ENCODE measurements at regions not wholly inside any gene's neighbourhood (a gene's known extent, or its start where the extent isn't known, plus 50 kb on each side); places are given as distances from the start of the nearest gene placed in this dataset.

DNA sequence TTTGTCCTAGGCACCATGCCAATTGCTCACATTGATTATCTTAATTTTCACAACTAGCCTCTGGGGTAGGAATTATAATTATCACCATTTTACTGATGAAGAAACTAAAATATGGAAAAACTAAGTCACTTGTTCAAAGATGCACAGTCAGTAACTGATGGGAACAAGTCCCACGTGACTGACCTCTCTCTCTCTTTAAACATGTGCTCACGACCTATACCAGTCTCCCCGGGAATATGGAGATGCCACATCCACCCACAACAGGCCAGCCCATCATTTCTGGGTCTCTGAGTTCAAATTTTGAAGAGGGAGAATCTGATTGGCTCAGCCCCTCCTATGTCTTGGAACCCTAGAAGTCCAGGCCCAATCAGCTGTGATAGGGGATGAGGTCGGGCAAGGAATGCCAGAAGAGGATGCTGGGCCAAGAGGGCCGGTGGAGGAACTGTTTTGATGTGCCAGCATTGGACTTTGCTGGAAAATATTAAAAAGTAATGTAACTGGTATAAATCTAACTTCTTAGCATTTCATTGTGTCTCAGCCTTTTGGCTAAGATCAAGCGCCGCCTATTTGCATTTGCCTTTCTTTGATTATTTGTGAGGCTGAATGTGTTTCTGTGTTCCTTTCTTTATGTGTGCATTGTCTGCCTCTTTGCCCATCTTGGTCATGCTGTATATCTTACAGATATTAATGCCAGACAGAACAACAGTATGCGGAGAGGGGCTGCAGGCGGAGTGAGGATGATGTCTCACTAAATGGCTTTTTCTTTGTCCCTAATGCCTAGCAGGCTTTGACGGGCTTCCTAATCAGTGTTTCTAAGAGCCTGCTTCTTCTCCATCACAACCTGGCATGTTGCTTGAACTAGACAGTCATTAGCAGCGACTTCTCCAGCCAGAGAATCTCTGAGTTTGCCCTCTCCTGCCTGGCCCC, 126.6 kb downstream of the VEGFA start:
- H3K4me3 ChIP-seq: no peak overlapping the region
- DNase-seq: peak in 1 of 3 donors; percentile 26
- TF ChIP-seq, protein P1, sequence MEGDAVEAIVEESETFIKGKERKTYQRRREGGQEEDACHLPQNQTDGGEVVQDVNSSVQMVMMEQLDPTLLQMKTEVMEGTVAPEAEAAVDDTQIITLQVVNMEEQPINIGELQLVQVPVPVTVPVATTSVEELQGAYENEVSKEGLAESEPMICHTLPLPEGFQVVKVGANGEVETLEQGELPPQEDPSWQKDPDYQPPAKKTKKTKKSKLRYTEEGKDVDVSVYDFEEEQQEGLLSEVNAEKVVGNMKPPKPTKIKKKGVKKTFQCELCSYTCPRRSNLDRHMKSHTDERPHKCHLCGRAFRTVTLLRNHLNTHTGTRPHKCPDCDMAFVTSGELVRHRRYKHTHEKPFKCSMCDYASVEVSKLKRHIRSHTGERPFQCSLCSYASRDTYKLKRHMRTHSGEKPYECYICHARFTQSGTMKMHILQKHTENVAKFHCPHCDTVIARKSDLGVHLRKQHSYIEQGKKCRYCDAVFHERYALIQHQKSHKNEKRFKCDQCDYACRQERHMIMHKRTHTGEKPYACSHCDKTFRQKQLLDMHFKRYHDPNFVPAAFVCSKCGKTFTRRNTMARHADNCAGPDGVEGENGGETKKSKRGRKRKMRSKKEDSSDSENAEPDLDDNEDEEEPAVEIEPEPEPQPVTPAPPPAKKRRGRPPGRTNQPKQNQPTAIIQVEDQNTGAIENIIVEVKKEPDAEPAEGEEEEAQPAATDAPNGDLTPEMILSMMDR (IDR thresholded peaks at IDR 0.05; ENCODE audit: control extremely low read depth, extremely low read depth): no peak
- WGBS, 2 donors: 83 to 90% methylated on average over 11 of the region's 11 CpGs
- H3K4me1 ChIP-seq (ENCODE audit: control insufficient read depth in 5 of 5, insufficient read depth in 5 of 5, low read length in 5 of 5): peaks cover 0 to 6% (median 0%) of the 10 kb centered on the region in 5 donors
- no peak overlapping the region for H3K27ac ChIP-seq (ENCODE audit: low read depth in 1 of 2, low read length in 1 of 2)
- H3K9me3 ChIP-seq (ENCODE audit: control insufficient read depth in 4 of 4, insufficient read depth in 3 of 4, low read length in 3 of 4): no peaks in the 10 kb centered on the region
- H3K27me3 ChIP-seq (ENCODE audit: control insufficient read depth in 3 of 3, insufficient read depth in 3 of 3, low read length in 2 of 3): no peaks in the 10 kb centered on the region
- H3K9ac ChIP-seq (ENCODE audit: insufficient read depth in 1 of 2, low read length in 2 of 2): no peak overlapping the region
- H3K36me3 ChIP-seq (ENCODE audit: control insufficient read depth in 4 of 4, insufficient read depth in 4 of 4, low read length in 4 of 4): no peaks in the 10 kb centered on the region
- no peak for ATAC-seq (ENCODE audit: insufficient read depth, low FRiP score)

DNA sequence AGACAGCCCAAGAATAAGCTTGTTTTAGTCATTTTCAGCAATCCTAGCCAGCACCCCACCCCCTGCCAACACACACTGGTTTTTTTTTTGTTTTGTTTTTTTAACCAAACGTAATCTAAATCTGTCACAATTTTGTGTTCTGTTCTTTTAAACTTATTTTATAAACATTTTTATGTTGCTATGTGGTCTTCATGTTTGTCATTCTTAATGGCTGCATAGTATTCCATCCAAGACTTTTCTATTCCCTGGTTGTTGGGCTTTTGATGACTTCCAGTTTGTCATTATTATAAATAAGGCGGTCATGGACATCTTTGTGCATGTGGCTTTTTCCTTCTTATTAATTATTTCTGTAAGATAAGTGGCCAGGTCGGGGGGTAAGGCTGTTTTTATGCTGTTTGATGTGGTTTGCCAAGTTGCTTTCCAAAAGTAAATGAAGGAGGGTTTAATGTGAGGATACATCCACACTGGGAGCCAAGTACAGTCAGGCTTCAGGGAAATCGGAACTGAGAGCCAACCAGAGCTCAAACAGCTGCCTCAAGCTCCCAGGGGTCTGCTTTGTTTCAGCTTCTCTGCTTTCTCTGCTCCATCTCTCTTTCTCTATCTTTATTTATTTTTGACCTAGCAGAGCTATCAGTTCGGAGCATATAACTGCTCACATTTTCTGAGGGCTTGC, 125.8 kb downstream of the VEGFA start:
- peaks cover 0 to 3% (median 0%) of the 10 kb centered on the region in 5 donors for H3K4me1 ChIP-seq (ENCODE audit: control insufficient read depth in 5 of 5, insufficient read depth in 5 of 5, low read length in 5 of 5)
- WGBS, 2 donors: 81 to 92% methylated on average over 5 of the region's 5 CpGs
- H3K27ac ChIP-seq (ENCODE audit: low read depth in 1 of 2, low read length in 1 of 2): no peak overlapping the region
- DNase-seq (peak in 1 of 3 donors; percentile 24), ATAC-seq (ENCODE audit: insufficient read depth, low FRiP score) (no peak)
- no peak overlapping the region for H3K4me3 ChIP-seq
- TF ChIP-seq, protein P1 (IDR thresholded peaks at IDR 0.05; ENCODE audit: control extremely low read depth, extremely low read depth): no peak
- H3K9ac ChIP-seq (ENCODE audit: insufficient read depth in 1 of 2, low read length in 2 of 2): no peak overlapping the region
- peaks cover 0 to 2% (median 0%) of the 10 kb centered on the region in 3 donors for H3K27me3 ChIP-seq (ENCODE audit: control insufficient read depth in 3 of 3, insufficient read depth in 3 of 3, low read length in 2 of 3)
- H3K9me3 ChIP-seq (ENCODE audit: control insufficient read depth in 4 of 4, insufficient read depth in 3 of 4, low read length in 3 of 4): no peaks in the 10 kb centered on the region
- no peaks in the 10 kb centered on the region for H3K36me3 ChIP-seq (ENCODE audit: control insufficient read depth in 4 of 4, insufficient read depth in 4 of 4, low read length in 4 of 4)

DNA sequence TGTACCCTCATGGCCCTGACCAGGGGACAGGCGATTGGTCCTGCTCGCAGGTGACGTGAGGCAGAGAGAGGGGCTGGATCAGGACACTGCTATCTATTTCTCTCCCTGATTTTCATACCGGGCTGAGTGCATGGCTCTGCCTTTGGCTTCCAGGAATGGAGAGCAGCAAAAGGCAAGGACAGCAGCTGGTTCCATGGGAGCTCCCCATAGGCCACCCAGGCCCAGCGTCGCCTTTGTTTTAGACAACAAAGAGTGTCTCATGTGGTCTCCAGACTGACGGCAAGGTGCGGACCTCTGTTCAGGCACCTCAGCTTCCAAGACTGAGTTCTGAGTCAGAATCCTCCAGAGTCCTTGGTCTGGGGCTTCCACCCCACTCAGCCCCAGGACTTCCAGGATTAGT, 123.1 kb downstream of the VEGFA start:
- TF ChIP-seq, protein P1 (IDR thresholded peaks at IDR 0.05; ENCODE audit: control extremely low read depth, extremely low read depth): no peak

More for the DNA sequence above, 123.1 kb downstream of the VEGFA start:
- H3K9me3 ChIP-seq (ENCODE audit: control insufficient read depth in 4 of 4, insufficient read depth in 3 of 4, low read length in 3 of 4): no peaks in the 10 kb centered on the region
- no peak for ATAC-seq (ENCODE audit: insufficient read depth, low FRiP score)
- DNase-seq: no peak
- H3K4me1 ChIP-seq (ENCODE audit: control insufficient read depth in 5 of 5, insufficient read depth in 5 of 5, low read length in 5 of 5): peaks cover 0 to 3% (median 0%) of the 10 kb centered on the region in 5 donors
- H3K9ac ChIP-seq (ENCODE audit: insufficient read depth in 1 of 2, low read length in 2 of 2): no peak overlapping the region
- H3K27me3 ChIP-seq (ENCODE audit: control insufficient read depth in 3 of 3, insufficient read depth in 3 of 3, low read length in 2 of 3): peaks cover 0 to 4% (median 0%) of the 10 kb centered on the region in 3 donors
- H3K27ac ChIP-seq (ENCODE audit: low read depth in 1 of 2, low read length in 1 of 2): no peak overlapping the region
- no peak overlapping the region for H3K4me3 ChIP-seq
- no peaks in the 10 kb centered on the region for H3K36me3 ChIP-seq (ENCODE audit: control insufficient read depth in 4 of 4, insufficient read depth in 4 of 4, low read length in 4 of 4)
- WGBS, 2 donors: 92 to 93% methylated on average over 8 of the region's 8 CpGs

Measured in lung (tissue), 11 donors.